GM18867 (cell line): ENCODE measurements at regions not wholly inside any gene's neighbourhood (a gene's known extent, or its start where the extent isn't known, plus 50 kb on each side); places are given as distances from the start of the nearest gene placed in this dataset.

Source experiments
- ATAC-seq: cut with Tn5 transposase; IDR thresholded peaks from one replicate; pipeline ENCODE4 v1.9.1; 2021; ENCODE audit warnings: mild to moderate bottlenecking, moderate library complexity; ENCODE audit not compliant: unreplicated experiment

DNA sequence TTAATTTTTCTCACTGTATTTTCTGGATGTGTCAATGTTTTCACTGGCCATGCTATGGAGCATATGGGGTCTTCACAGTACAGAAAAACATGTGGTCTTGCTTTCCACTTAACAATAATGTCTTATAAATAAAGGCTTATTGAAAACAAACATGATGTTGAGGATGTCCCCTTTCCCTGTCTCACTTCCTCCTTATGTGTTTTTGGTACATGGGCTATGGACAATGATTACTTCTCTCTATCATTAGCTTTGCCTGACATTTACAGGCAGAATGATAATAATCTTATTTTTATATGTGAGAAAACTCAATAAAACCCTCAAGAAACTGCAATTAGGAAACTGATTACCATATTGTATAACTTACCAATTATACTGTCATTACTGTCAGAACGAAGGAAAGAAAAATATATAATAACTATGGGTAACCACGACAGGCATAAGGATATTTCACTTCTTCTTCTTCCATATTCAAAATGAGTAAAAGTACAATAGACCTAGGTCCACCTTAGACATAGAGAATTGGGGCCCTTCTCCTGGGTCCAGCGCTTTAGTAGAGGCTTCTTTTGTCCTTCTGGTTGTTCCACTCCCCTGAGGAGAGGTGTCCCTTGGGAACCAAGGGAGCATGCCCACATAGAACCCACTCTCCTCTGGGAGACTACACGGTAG, 375.0 kb downstream of the MAN2A1 start:
- no peak for ATAC-seq

DNA sequence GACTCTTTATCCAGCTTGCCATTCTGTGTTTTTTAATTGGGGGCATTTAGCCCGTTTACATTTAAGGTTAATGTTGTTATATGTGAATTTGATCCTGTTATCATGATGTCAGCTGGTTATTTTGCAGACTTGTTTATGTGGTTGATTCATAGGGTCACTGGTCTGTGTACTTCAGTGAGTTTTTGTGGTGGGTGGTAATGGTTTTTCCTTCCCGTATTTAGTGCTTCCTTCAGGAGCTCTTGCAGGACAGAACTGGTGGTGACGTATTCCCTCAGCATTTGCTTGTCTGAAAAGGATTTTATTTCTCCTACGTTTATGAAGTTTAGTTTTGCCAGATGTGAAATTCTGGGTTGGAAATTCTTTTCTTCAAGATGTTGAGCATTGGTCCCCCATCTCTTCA, 381.1 kb downstream of the MAN2A1 start:
- ATAC-seq: no peak

DNA sequence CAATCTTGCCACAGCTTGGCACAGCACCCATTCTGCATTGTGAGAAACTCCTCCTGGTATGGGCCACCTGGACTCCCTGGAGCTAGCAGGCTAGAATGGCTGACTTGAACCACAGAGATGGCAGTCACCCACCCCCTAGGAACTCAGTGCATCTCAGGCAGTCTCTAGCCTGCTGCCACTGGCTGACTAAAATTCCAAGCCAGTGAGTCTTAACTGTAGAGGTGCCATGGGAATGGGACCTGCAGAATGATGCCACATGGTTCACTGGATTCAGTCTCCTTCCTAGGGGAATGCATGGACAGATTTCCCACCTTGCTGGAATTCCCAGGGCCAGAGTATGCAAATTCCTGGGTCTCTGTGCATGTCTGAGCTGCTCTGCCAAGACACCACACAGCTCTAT, 382.9 kb downstream of the MAN2A1 start:
- ATAC-seq: no peak

- ATAC-seq: no peak
Measured at GRCh38 chr5:110073534-110073933, 383.8 kb downstream of the MAN2A1 start.

DNA sequence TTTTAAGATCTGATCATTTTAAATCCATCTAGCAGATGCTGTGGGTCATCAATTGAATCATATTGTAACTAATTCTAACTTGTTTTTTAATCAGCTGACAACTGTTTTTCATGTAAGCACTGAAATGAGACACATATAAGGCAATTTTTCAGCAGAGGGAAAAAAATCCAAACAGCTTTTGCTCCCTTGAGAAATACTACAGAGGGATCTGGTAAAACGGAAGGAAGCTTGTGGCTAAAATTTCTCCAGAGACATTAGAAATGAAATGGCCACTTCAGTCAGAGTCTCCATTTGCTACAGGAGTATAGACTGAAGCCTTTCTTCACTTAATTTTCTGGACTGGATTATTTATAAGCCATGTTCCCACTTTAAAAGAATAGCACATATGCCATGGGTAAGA, 385.9 kb downstream of the MAN2A1 start:
- no peak for ATAC-seq

DNA sequence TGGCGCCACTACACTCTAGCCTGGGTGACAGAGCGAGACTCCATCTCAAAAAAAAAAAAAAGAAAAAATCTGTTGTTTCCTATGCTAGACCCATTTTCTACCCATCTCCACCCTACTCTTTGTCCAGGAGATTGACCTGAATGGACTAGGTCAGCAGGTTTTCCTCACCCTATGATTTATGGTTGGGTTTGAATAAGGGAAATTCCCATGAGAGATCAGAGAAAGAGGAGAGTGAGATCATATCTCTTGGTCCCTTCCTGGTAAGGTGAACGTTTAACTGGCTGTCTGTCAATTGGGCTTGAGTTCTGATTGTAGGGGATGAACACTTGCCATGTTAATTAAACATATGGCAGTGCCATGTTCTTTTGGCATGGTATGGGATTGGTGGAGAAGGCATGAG, 387.4 kb downstream of the MAN2A1 start:
- ATAC-seq: no peak

GRCh38 chr5:110082194-110082593, 392.5 kb downstream of the MAN2A1 start:
- ATAC-seq: no peak

DNA sequence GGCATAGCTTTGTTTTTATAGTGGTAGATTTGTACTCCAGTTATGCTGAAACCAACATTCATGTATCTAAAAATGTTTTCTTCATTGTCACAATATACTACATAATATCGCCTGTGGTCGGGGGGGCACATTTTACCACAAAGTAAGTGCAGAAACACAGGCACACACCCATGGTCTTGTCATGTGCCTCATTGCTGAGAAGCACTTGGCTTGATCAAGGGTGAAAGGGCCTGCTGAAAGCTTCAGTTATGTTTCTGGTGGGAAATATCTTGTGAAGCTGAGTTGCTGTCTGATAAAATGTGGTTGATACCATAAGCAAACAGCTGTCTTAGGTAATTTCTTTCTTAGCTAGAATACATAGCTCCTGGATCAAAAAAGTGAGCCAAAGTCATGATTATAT, 393.1 kb downstream of the MAN2A1 start:
- no peak for ATAC-seq

- no peak for ATAC-seq
Measured at GRCh38 chr5:110085826-110086225, 396.1 kb downstream of the MAN2A1 start.

DNA sequence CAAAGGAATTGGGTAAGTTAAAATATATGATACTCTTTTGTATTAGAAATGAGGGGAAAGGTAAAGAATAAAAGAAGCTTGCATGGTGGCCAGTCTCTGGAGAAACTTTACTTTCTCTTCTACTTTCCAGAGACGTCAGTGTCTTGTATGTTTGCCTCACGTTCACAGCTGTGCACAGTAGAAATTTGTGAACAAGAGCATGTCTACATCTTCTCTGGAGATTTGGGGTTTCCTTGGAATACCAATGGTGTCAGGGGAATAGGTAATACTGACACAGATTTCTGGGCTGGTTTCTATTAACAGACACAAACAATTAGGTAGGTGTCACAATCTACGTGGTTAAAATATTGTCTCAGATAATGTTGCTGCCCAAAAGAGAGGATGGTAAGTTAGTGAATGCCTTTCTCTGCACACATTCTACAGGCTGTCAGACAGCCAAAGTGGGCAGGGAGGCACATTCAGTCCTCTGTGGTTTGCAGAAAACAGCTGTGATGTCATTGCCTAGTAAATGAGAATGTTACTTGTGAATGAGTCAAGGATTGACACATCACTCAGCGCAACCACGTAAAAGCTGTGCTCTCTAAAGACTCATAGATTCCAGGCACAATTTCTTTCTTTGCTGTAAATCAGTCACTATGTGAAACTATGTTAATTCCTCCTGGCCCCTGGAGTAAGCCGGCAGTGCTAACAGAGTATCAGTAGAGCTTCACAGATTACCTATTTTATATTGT, 397.1 kb downstream of the MAN2A1 start:
- ATAC-seq: no peak

DNA sequence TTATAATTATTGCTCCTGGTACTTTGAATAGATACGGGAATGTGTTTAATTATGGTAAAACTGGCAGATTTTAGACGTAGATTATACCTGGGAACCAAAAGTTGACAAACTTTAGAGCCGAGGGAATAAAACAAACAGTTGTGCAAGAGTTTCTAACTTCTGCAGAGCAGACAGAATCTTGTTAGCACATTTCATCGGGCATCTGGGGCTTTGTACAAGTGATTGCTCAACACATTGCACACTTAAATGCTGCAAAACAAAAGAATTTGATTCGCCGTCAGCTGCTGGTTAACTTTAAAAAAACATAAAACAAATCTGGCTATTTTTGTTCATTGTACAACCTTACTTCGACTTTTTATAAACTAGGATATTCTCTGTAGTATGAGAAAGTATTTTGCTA, 398.1 kb downstream of the MAN2A1 start:
- ATAC-seq: no peak

DNA sequence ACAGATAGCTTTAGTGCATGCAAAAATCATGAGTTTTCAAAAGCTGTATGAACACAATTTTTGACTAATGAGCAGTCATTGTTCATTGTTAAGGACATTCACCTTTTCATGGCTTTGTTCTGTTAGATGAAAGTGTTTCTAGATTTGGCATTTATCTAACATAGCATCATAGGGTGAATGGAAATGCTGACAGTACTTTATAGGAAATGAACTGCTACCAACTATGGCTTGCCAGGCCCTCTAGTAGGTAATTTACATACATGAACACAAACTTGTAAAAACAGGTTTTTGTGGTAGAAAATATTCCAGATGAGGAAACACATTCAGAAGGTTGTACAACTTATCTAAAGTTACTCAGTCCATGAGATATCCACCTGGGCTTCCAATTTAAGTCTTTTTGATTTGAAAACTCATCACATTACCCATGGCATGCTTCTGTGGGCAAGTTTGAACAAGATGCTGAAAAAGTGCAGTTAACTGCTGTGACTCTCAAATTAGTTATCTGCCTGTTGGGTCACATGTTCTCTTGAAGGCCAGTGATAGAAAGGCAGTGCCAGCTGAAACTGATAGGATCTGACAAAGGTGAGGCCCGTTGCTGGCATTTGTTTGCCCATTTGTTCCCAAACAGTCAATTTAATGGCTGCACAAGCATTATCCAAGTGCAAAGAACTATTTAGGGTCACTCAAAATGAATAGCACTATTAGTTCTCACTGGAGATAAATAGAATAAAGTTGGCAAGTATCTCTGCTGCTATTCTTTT, 399.1 kb downstream of the MAN2A1 start:
- ATAC-seq: no peak

- ATAC-seq: no peak
Measured at GRCh38 chr5:110092955-110093785, 403.4 kb downstream of the MAN2A1 start.

GRCh38 chr5:110094109-110094508, 404.4 kb downstream of the MAN2A1 start:
- no peak for ATAC-seq

DNA sequence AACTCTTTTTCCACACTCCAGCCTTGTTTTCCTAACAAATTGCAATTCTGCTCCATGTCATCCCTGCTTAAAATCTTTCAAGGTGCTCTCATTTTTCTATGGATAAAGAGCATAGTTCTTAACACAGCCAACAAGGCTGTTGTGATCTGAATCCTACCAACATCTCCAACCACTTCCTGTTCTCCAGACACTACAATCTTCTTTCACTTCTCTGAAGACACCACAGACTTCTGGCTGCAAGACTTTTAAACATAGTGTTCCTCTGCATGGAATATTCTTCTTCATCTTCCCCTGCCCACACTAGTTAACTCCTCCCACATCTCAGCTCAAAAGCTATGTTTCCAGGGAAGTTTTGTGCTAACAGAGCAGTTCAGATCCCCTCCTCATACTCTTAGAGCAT, 404.8 kb downstream of the MAN2A1 start:
- no peak for ATAC-seq

DNA sequence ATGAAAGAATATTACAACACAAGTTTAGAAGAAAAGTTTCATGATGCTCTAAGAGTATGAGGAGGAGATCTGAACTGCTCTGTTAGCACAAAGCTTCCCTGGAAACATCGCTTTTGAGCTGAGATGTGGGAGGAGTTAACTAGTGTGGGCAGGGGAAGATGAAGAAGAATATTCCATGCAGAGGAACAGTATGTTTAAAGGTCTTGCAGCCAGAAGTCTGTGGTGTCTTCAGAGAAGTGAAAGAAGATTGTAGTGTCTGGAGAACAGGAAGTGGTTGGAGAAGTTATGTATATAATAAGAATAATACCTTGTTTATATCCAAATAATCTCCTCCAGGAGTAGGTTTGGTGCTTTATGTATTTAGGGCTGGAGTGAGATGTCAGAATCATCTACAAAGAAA, 406.7 kb downstream of the MAN2A1 start:
- ATAC-seq: no peak

- no peak for ATAC-seq
Measured at GRCh38 chr5:110099572-110099971, 409.8 kb downstream of the MAN2A1 start.

GRCh38 chr5:110103081-110103480, 413.4 kb downstream of the MAN2A1 start:
- no peak for ATAC-seq

GRCh38 chr5:110104060-110104725, 414.5 kb downstream of the MAN2A1 start:
- no peak for ATAC-seq
